ENCODE measurements at regions not wholly inside any gene's neighbourhood (a gene's known extent, or its start where the extent isn't known, plus 50 kb on each side); places are given as distances from the start of the nearest gene placed in this dataset.

GRCh38 chr2:164028814-164029534 is 293.2 kb upstream of the FIGN start:
- Histone ChIP-seq H3K27me3 (no peaks in the 10 kb centered on the region), H3K4me3 (no peak overlapping the region), H3K4me1 (no peaks in the 10 kb centered on the region), H3K36me3 (ENCODE audit: low read depth, missing control alignments) (no peaks in the 10 kb centered on the region), H3K27ac (no peak overlapping the region), H3K9me3 (no peaks in the 10 kb centered on the region)
- WGBS, 2 donors = 69 to 73% methylated on average over 7 of the region's 7 CpGs
- DNase-seq = no peak
- TF ChIP-seq CTCF (IDR thresholded peaks at IDR 0.05) (no peak), POLR2A (IDR thresholded peaks at IDR 0.05) (no peak)
- intact Hi-C loops (cut with DNase I; ENCODE audit: low total_unique reads) = no loop called here

- DNase-seq = no peak
- 76 to 85% methylated on average over 2 of the region's 2 CpGs for WGBS, 2 donors
- no peak overlapping the region for H3K27ac ChIP-seq
- H3K4me3 ChIP-seq = no peak overlapping the region
- H3K27me3 ChIP-seq = no peaks in the 10 kb centered on the region
- no peaks in the 10 kb centered on the region for H3K4me1 ChIP-seq
- H3K36me3 ChIP-seq (ENCODE audit: low read depth, missing control alignments) = no peaks in the 10 kb centered on the region
- TF ChIP-seq CTCF (IDR thresholded peaks at IDR 0.05) (no peak), POLR2A (IDR thresholded peaks at IDR 0.05) (no peak)
- intact Hi-C loops (cut with DNase I; ENCODE audit: low total_unique reads) = no loop called here
- H3K9me3 ChIP-seq = no peaks in the 10 kb centered on the region
These were observed 288.6 kb upstream of the FIGN start for GRCh38 chr2:164024396-164024795.

GRCh38 chr2:164023896-164024295 is 288.1 kb upstream of the FIGN start:
- DNase-seq = peak; percentile 17
- TF ChIP-seq POLR2A (IDR thresholded peaks at IDR 0.05) = no peak
- TF ChIP-seq CTCF (IDR thresholded peaks at IDR 0.05) = no peak
- H3K27me3 ChIP-seq = no peaks in the 10 kb centered on the region
- H3K9me3 ChIP-seq = no peaks in the 10 kb centered on the region
- no peak overlapping the region for H3K4me3 ChIP-seq
- WGBS, 2 donors = 27 to 40% methylated on average over 2 of the region's 2 CpGs
- H3K4me1 ChIP-seq = no peaks in the 10 kb centered on the region
- H3K36me3 ChIP-seq (ENCODE audit: low read depth, missing control alignments) = no peaks in the 10 kb centered on the region
- no peak overlapping the region for H3K27ac ChIP-seq
- intact Hi-C loops (cut with DNase I; ENCODE audit: low total_unique reads) = no loop called here

- no peaks in the 10 kb centered on the region for H3K9me3 ChIP-seq
- DNase-seq = no peak
- WGBS, 2 donors = 63 to 73% methylated on average over 12 of the region's 12 CpGs
- intact Hi-C loops (cut with DNase I; ENCODE audit: low total_unique reads) = no loop called here
- H3K4me1 ChIP-seq = no peaks in the 10 kb centered on the region
- H3K27ac ChIP-seq = no peak overlapping the region
- no peaks in the 10 kb centered on the region for H3K27me3 ChIP-seq
- TF ChIP-seq CTCF (IDR thresholded peaks at IDR 0.05) = no peak
- TF ChIP-seq POLR2A (IDR thresholded peaks at IDR 0.05) = no peak
- H3K4me3 ChIP-seq = no peak overlapping the region
- no peaks in the 10 kb centered on the region for H3K36me3 ChIP-seq (ENCODE audit: low read depth, missing control alignments)
These were observed 279.7 kb upstream of the FIGN start for GRCh38 chr2:164015328-164016123.

Measured in testis (tissue), 2 donors.